DOHH2 (cell line): ENCODE measurements at regions not wholly inside any gene's neighbourhood (a gene's known extent, or its start where the extent isn't known, plus 50 kb on each side); places are given as distances from the start of the nearest gene placed in this dataset.

ENCODE experiments used
- H3F3A ChIP-seq: fragments of 200-600 bp; sonication (generic), shearing (Covaris generic); 2 replicates; pipeline ENCODE4 v1.6.0; 2016; ENCODE audit warnings: antibody characterized with exemption, mild to moderate bottlenecking; ENCODE audit not compliant: control insufficient read depth, insufficient read depth
- H3K27ac ChIP-seq: fragments of 200-600 bp; sonication (generic); 2 replicates; pipeline ENCODE4 v1.5.1; 2014; ENCODE audit warnings: low read depth, mild to moderate bottlenecking, low read length, moderate library complexity
- H3K27me3 ChIP-seq: fragments of 200-600 bp; sonication (generic); 2 replicates; pipeline ENCODE4 v1.6.1; 2014; ENCODE audit warnings: mild to moderate bottlenecking, low read length, mixed read lengths; ENCODE audit not compliant: control insufficient read depth
- H3K36me3 ChIP-seq: fragments of 200-600 bp; sonication (generic); 2 replicates; pipeline ENCODE4 v1.6.1; 2014; ENCODE audit warnings: mild to moderate bottlenecking, low read length, moderate library complexity, mixed read lengths; ENCODE audit not compliant: control insufficient read depth
- H3K4me1 ChIP-seq: fragments of 200-600 bp; sonication (generic); 2 replicates; pipeline ENCODE4 v1.6.1; 2014; ENCODE audit warnings: mild to moderate bottlenecking, low read length, mixed read lengths; ENCODE audit not compliant: control insufficient read depth
- H3K4me2 ChIP-seq: fragments of 200-600 bp; sonication (generic); 2 replicates; pipeline ENCODE4 v1.6.0; 2014; ENCODE audit warnings: mild to moderate bottlenecking, low read length, moderate library complexity
- H3K4me3 ChIP-seq: fragments of 200-600 bp; sonication (generic); 2 replicates; pipeline ENCODE4 v1.5.1; 2014; ENCODE audit warnings: mild to moderate bottlenecking, low read length, mixed read lengths
- H3K79me2 ChIP-seq: fragments of 200-600 bp; sonication (generic); 2 replicates; pipeline ENCODE4 v1.6.1; 2014; ENCODE audit warnings: mild to moderate bottlenecking, low read length, mixed read lengths; ENCODE audit not compliant: control insufficient read depth
- H3K9me2 ChIP-seq: fragments of 200-600 bp; sonication (generic); replicated peaks from 2 replicates; pipeline ENCODE4 v1.6.1; 2014; ENCODE audit warnings: mild to moderate bottlenecking, low read length, mixed read lengths; ENCODE audit not compliant: control insufficient read depth
- H3K9me3 ChIP-seq: fragments of 200-600 bp; sonication (generic); 2 replicates; pipeline ENCODE4 v1.6.1; 2014; ENCODE audit warnings: antibody characterized with exemption, low read length, mixed read lengths; ENCODE audit not compliant: control insufficient read depth, insufficient read depth
- H4K20me1 ChIP-seq: fragments of 200-600 bp; sonication (generic); 2 replicates; pipeline ENCODE4 v1.6.0; 2014; ENCODE audit warnings: low read depth, mild to moderate bottlenecking, antibody characterized with exemption, low read length, moderate library complexity; ENCODE audit not compliant: control insufficient read depth, insufficient read depth
- CTCF ChIP-seq: fragments of 200-600 bp; sonication (generic); IDR thresholded peaks from one replicate; pipeline ENCODE4 v1.5.1; 2014; ENCODE audit warnings: antibody characterized with exemption, mild to moderate bottlenecking, low read depth, low read length; ENCODE audit not compliant: poor library complexity, severe bottlenecking
- EZH2phosphoT487 ChIP-seq: fragments of 200-600 bp; sonication (generic); IDR thresholded peaks from 2 replicates; pipeline ENCODE4 v1.6.1; 2017; ENCODE audit warnings: borderline replicate concordance, mild to moderate bottlenecking, antibody characterized with exemption, low read length, moderate library complexity, mixed read lengths

GRCh38 chr2:104332731-104333130 is 521.2 kb upstream of the POU3F3 start:
- Histone ChIP-seq H3K4me2 (no peak overlapping the region), H3K9me2 (no peaks in the 10 kb centered on the region), H3K79me2 (no peaks in the 10 kb centered on the region), H4K20me1 (no peaks in the 10 kb centered on the region), H3K4me3 (no peak overlapping the region), H3K27ac (no peak overlapping the region), H3F3A (no peaks in the 10 kb centered on the region), H3K9me3 (no peaks in the 10 kb centered on the region), H3K4me1 (no peaks in the 10 kb centered on the region), H3K27me3 (no peaks in the 10 kb centered on the region), H3K36me3 (no peaks in the 10 kb centered on the region)
- TF ChIP-seq EZH2phosphoT487 = no peak

GRCh38 chr2:104337869-104338268 is 516.0 kb upstream of the POU3F3 start:
- Histone ChIP-seq H3K27ac (no peak overlapping the region), H3K36me3 (no peaks in the 10 kb centered on the region), H3K4me1 (peaks cover 9% of the 10 kb centered on the region), H3K9me2 (no peaks in the 10 kb centered on the region), H3K27me3 (no peaks in the 10 kb centered on the region), H3K79me2 (no peaks in the 10 kb centered on the region), H4K20me1 (no peaks in the 10 kb centered on the region), H3F3A (no peaks in the 10 kb centered on the region), H3K4me2 (no peak overlapping the region), H3K4me3 (no peak overlapping the region), H3K9me3 (no peaks in the 10 kb centered on the region)
- TF ChIP-seq CTCF (no peak), EZH2phosphoT487 (no peak)

GRCh38 chr2:104340162-104340561 is 513.8 kb upstream of the POU3F3 start:
- H3K9me3 ChIP-seq = no peaks in the 10 kb centered on the region
- no peaks in the 10 kb centered on the region for H3K79me2 ChIP-seq
- TF ChIP-seq CTCF = no peak
- no peak for TF ChIP-seq EZH2phosphoT487
- H3K36me3 ChIP-seq = no peaks in the 10 kb centered on the region
- H3F3A ChIP-seq = no peaks in the 10 kb centered on the region
- H3K9me2 ChIP-seq = no peaks in the 10 kb centered on the region
- no peaks in the 10 kb centered on the region for H3K27me3 ChIP-seq
- H4K20me1 ChIP-seq = no peaks in the 10 kb centered on the region
- peaks cover 9% of the 10 kb centered on the region for H3K4me1 ChIP-seq
- no peak overlapping the region for H3K4me3 ChIP-seq
- no peak overlapping the region for H3K4me2 ChIP-seq
- H3K27ac ChIP-seq = no peak overlapping the region

- Histone ChIP-seq H3K79me2 (no peaks in the 10 kb centered on the region), H3K9me3 (no peaks in the 10 kb centered on the region), H3K4me2 (no peak overlapping the region), H3K36me3 (no peaks in the 10 kb centered on the region), H4K20me1 (no peaks in the 10 kb centered on the region), H3K27me3 (no peaks in the 10 kb centered on the region), H3K9me2 (no peaks in the 10 kb centered on the region), H3K4me1 (peaks cover 9% of the 10 kb centered on the region), H3F3A (no peaks in the 10 kb centered on the region), H3K27ac (no peak overlapping the region), H3K4me3 (no peak overlapping the region)
- TF ChIP-seq CTCF (no peak), EZH2phosphoT487 (no peak)
Observed at GRCh38 chr2:104340879-104341828, 512.8 kb upstream of the POU3F3 start.
